Thyroid gland (tissue), 4 donors: ENCODE measurements at regions not wholly inside any gene's neighbourhood (a gene's known extent, or its start where the extent isn't known, plus 50 kb on each side); places are given as distances from the start of the nearest gene placed in this dataset.

Experiments used
- DNase-seq, 2 donors: peaks; one replicate each; pipeline ENCODE4 v3.0.0-alpha.2; 2019
- H3K27ac ChIP-seq, 3 donors: fragments of 200-600 bp; sonication (generic); 1 replicate in 2 of 3; 2 replicates in 1 of 3; pipeline ENCODE4 v1.5.1; 2016 to 2019; ENCODE audit warnings: mild to moderate bottlenecking in 1 of 3, moderate library complexity in 1 of 3
- H3K27me3 ChIP-seq: fragments of 200-600 bp; sonication (generic); one replicate; pipeline ENCODE4 v1.5.1; 2019
- H3K36me3 ChIP-seq, 2 donors: fragments of 200-600 bp; sonication (generic); one replicate each; pipeline ENCODE4 v1.5.1; 2016 to 2019
- H3K4me1 ChIP-seq, 2 donors: fragments of 200-600 bp; sonication (generic); one replicate each; pipeline ENCODE4 v1.5.1; 2017 to 2019
- H3K4me3 ChIP-seq, 3 donors: fragments of 200-600 bp; sonication (generic); replicated peaks in 1 of 3; 1 replicate in 2 of 3; 2 replicates in 1 of 3; pipeline ENCODE4 v1.5.1; 2016; ENCODE audit warnings: mild to moderate bottlenecking in 1 of 3
- H3K9me3 ChIP-seq: fragments of 200-600 bp; sonication (generic); one replicate; pipeline ENCODE4 v1.5.1; 2017
- CTCF ChIP-seq, 6 experiments: fragments of 200-600 bp in 3 of 6; fragments of 450-650 bp in 3 of 6; sonication (generic) in 3 of 6; IDR thresholded peaks; one replicate each; pipeline ENCODE4 v1.5.1; 2016 to 2019; ENCODE audit warnings: antibody characterized with exemption in 6 of 6, mild to moderate bottlenecking in 2 of 6, inconsistent platforms in 1 of 6, moderate library complexity in 1 of 6
- POLR2A ChIP-seq, 2 donors: fragments of 450-650 bp; IDR thresholded peaks; one replicate each; pipeline ENCODE4 v1.6.1; 2017; ENCODE audit warnings: antibody characterized with exemption in 2 of 2, mild to moderate bottlenecking in 2 of 2, moderate library complexity in 1 of 2
- whole genome bisulfite sequencing, 2 donors: methylation state at CpG; one replicate each; pipeline ENCODE4 v1.1.5; 2017; 5-methylcytosine and 5-hydroxymethylcytosine counted together
- intact Hi-C: fragments of 100-400 bp; cut with DNase I; formaldehyde crosslinking; loops from one replicate; pipeline ENCODE4 v1.15.1; 2023

DNA sequence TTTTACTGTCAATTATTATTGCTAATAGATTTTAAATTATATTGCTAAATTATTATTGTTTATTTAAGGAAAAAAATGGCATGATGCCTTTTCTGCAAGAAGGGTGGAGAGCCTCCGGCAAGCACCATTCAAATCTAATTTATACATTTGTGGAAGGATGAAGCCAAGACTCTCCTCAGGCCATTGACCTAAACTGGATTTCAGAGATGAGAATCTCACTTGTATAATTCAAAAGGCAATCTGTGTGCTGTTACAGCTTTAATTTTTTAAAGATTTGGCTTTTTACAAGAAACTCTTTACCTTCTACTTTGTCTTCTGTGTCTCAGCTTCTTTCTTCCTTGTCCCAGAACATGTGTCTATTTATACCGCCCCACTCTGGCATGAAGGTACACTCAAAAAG is 722.5 kb downstream of the ETS1 start:
- TF ChIP-seq POLR2A (IDR thresholded peaks at IDR 0.05) (no peak), CTCF (IDR thresholded peaks at IDR 0.05) (no peak)
- no peaks in the 10 kb centered on the region for H3K4me1 ChIP-seq
- no peaks in the 10 kb centered on the region for H3K9me3 ChIP-seq
- H3K27me3 ChIP-seq = no peaks in the 10 kb centered on the region
- intact Hi-C loops = no loop called here
- WGBS, 2 donors = 82 to 85% methylated on average over 2 of the region's 2 CpGs
- no peak for DNase-seq
- H3K4me3 ChIP-seq = no peak overlapping the region
- H3K27ac ChIP-seq = no peak overlapping the region
- H3K36me3 ChIP-seq = no peaks in the 10 kb centered on the region

DNA sequence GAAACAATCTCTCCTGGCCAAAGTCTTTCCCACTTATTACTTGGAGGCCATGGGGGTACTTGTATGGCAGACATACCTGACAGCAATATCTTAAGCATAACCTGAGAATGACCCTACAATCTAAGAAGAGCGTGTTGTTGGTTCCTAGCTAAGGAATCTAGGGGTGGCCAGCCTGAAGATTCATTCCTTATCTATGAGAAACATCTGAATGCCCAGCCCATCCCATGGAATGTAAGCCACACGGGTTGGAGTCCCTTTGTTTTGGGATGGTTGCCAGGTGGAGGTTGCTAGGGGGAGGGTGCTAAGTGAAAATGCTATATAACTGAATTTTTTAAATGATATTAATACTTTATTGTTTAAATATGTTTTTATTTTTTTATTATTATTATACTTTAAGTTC is 725.0 kb downstream of the ETS1 start:
- no peak overlapping the region for H3K4me3 ChIP-seq
- H3K27ac ChIP-seq = no peak overlapping the region
- H3K27me3 ChIP-seq = no peaks in the 10 kb centered on the region
- no peaks in the 10 kb centered on the region for H3K9me3 ChIP-seq
- TF ChIP-seq POLR2A (IDR thresholded peaks at IDR 0.05) = no peak
- TF ChIP-seq CTCF (IDR thresholded peaks at IDR 0.05) = no peak
- no peaks in the 10 kb centered on the region for H3K36me3 ChIP-seq
- H3K4me1 ChIP-seq = no peaks in the 10 kb centered on the region
- DNase-seq = no peak
- WGBS, 2 donors = 55 to 63% methylated on average over 2 of the region's 2 CpGs
- intact Hi-C loops = no loop called here

GRCh38 chr11:127859941-127860354 is 727.4 kb downstream of the ETS1 start:
- TF ChIP-seq POLR2A (IDR thresholded peaks at IDR 0.05) (no peak), CTCF (IDR thresholded peaks at IDR 0.05) (no peak)
- no peaks in the 10 kb centered on the region for H3K27me3 ChIP-seq
- H3K36me3 ChIP-seq = no peaks in the 10 kb centered on the region
- H3K4me1 ChIP-seq = no peaks in the 10 kb centered on the region
- 71 to 83% methylated on average over 6 of the region's 6 CpGs for WGBS, 2 donors
- intact Hi-C loops = no loop called here
- no peak overlapping the region for H3K27ac ChIP-seq
- H3K4me3 ChIP-seq = no peak overlapping the region
- DNase-seq = no peak
- no peaks in the 10 kb centered on the region for H3K9me3 ChIP-seq

GRCh38 chr11:127844876-127845275 is 742.5 kb downstream of the ETS1 start:
- 62 to 76% methylated on average over 4 of the region's 4 CpGs for WGBS, 2 donors
- no peak overlapping the region for H3K27ac ChIP-seq
- no peaks in the 10 kb centered on the region for H3K36me3 ChIP-seq
- H3K4me1 ChIP-seq = no peaks in the 10 kb centered on the region
- TF ChIP-seq POLR2A (IDR thresholded peaks at IDR 0.05) (no peak), CTCF (IDR thresholded peaks at IDR 0.05) (no peak)
- intact Hi-C loops = no loop called here
- DNase-seq = no peak
- H3K9me3 ChIP-seq = no peaks in the 10 kb centered on the region
- H3K27me3 ChIP-seq = no peaks in the 10 kb centered on the region
- no peak overlapping the region for H3K4me3 ChIP-seq

DNA sequence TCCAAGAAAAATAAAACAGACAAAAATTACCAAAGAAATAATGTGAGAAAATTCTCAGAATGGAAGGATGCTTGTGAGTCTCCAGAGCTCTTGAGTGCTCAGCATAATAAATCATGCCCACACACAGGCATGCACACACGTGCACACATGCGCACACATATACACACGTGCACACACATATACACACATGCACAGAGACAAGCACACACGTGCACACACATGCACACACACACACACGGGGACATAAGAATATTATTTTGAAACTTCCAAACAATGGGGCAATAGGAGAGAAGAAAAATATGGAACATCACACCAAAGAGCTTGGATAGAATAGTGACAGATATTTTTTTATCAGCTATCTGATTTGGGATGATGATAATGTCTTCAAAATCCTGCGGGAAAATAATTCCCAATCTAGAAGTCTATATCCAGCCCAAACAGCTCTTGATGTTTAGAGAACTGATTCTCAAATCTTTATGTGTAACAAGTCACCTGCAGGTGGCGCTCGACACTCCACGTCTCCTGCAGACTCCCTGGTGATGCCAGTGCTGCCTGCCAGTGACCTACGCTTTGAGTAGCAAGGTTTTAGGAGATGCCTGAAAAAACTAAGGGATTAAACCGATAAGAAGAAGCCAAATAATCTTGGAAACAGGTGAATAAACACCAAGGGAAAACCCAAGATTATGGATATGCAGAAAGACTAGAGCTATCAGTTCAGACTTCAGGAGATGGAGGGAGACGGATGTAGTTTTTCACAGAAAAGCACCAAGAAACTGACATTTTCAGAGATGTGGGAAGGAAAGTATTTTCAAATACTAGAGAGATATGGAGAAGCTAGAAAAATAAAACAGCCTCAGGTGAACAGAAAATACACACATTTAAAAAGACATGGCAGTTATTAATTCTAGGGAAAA is 743.6 kb downstream of the ETS1 start:
- 27 to 36% methylated on average over 12 of the region's 12 CpGs for WGBS, 2 donors
- TF ChIP-seq CTCF (IDR thresholded peaks at IDR 0.05) (peak in 5 of 6 experiments; percentile 9 to 65 (median 21)), POLR2A (IDR thresholded peaks at IDR 0.05) (no peak)

More for the DNA sequence above, 743.6 kb downstream of the ETS1 start:
- Histone ChIP-seq H3K4me1 (no peaks in the 10 kb centered on the region), H3K9me3 (no peaks in the 10 kb centered on the region), H3K36me3 (no peaks in the 10 kb centered on the region), H3K27ac (no peak overlapping the region), H3K27me3 (no peaks in the 10 kb centered on the region), H3K4me3 (no peak overlapping the region)
- peak; percentile 56 to 76 for DNase-seq
- intact Hi-C loops = no loop called here
